Lower lobe of right lung (tissue), 2 donors: ENCODE measurements at regions not wholly inside any gene's neighbourhood (a gene's known extent, or its start where the extent isn't known, plus 50 kb on each side); places are given as distances from the start of the nearest gene placed in this dataset.

Experiments used
- ATAC-seq, 2 donors: fragments of 200-7000 bp; cut with Tn5 transposase; one replicate each; pipeline ENCODE4 v1.9.1; 2020 to 2022; ENCODE audit warnings: mild to moderate bottlenecking in 2 of 2, moderate library complexity in 2 of 2
- DNase-seq: peaks from one replicate; pipeline ENCODE4 v3.0.0-alpha.2; 2020
- H3K27ac ChIP-seq: fragments of 200-600 bp; one replicate; pipeline ENCODE4 v1.8.0; 2022
- H3K27me3 ChIP-seq: fragments of 200-600 bp; one replicate; pipeline ENCODE4 v1.8.0; 2022; ENCODE audit warnings: low read depth
- H3K36me3 ChIP-seq: fragments of 200-600 bp; one replicate; pipeline ENCODE4 v1.8.0; 2022; ENCODE audit warnings: mild to moderate bottlenecking
- H3K4me1 ChIP-seq: fragments of 200-600 bp; one replicate; pipeline ENCODE4 v1.8.0; 2022
- H3K4me3 ChIP-seq: fragments of 200-600 bp; one replicate; pipeline ENCODE4 v1.8.0; 2022; ENCODE audit warnings: mild to moderate bottlenecking
- H3K9me3 ChIP-seq: fragments of 200-600 bp; one replicate; pipeline ENCODE4 v1.8.0; 2022
- intact Hi-C: fragments of 100-400 bp; cut with DNase I; formaldehyde crosslinking; loops from one replicate; pipeline ENCODE4 v1.11.0; 2022
- TF ChIP-seq, protein P1 (sequence below): fragments of 200-600 bp; IDR thresholded peaks from one replicate; pipeline ENCODE4 v1.8.0; 2022; ENCODE audit warnings: antibody characterized with exemption, mild to moderate bottlenecking
- donor health status: DM: no; HTN: yes; CAD: no; lungs with severe emphysema.

DNA sequence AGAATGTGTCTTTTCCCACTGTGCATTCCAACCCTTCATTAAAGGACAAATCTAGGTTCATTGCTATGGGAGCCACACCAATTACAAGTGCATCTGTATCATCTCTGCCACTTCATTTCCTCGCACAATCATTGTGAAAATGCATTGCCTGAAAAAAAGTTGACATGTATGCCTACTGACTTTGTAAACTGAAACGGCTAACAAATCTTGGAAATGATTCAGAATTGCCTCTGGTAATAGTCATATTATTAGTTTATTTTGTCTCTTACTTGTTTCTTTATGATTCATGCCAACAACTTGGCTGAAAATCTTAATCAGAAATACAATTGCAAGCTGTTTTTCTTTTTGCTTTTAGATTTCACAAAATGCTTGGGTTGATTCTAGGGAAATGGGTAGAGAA is 497.1 kb downstream of the ZIC1 start:
- DNase-seq: no peak
- no peak for ATAC-seq
- no peak overlapping the region for H3K27ac ChIP-seq
- no peaks in the 10 kb centered on the region for H3K36me3 ChIP-seq
- TF ChIP-seq, protein P1, sequence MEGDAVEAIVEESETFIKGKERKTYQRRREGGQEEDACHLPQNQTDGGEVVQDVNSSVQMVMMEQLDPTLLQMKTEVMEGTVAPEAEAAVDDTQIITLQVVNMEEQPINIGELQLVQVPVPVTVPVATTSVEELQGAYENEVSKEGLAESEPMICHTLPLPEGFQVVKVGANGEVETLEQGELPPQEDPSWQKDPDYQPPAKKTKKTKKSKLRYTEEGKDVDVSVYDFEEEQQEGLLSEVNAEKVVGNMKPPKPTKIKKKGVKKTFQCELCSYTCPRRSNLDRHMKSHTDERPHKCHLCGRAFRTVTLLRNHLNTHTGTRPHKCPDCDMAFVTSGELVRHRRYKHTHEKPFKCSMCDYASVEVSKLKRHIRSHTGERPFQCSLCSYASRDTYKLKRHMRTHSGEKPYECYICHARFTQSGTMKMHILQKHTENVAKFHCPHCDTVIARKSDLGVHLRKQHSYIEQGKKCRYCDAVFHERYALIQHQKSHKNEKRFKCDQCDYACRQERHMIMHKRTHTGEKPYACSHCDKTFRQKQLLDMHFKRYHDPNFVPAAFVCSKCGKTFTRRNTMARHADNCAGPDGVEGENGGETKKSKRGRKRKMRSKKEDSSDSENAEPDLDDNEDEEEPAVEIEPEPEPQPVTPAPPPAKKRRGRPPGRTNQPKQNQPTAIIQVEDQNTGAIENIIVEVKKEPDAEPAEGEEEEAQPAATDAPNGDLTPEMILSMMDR: no peak
- intact Hi-C loops: no loop called here
- no peaks in the 10 kb centered on the region for H3K9me3 ChIP-seq
- no peaks in the 10 kb centered on the region for H3K4me1 ChIP-seq
- H3K4me3 ChIP-seq: no peak overlapping the region
- no peaks in the 10 kb centered on the region for H3K27me3 ChIP-seq

DNA sequence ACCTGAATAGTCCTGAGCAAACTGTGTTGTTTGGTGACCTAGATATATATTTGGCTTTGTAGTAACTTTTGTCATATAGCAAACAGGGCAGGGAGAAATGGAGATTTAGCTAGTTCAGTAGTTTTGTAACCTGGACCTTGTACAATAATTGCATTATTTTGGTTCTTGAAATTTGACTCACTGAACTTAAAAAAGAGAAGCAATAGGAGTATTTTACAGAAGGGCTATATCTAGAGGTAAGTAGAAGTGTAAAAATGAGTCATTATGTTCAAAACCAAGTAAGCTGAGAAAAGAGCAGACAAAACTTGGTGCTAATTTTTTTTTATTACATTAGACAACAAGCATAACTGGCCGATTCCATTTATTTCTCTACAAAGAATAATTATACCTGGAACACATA is 505.4 kb downstream of the ZIC1 start:
- DNase-seq: no peak
- Histone ChIP-seq H3K36me3 (no peaks in the 10 kb centered on the region), H3K27ac (no peak overlapping the region), H3K9me3 (no peaks in the 10 kb centered on the region), H3K4me3 (no peak overlapping the region), H3K4me1 (no peaks in the 10 kb centered on the region), H3K27me3 (no peaks in the 10 kb centered on the region)
- intact Hi-C loops: no loop called here
- ATAC-seq: no peak
- TF ChIP-seq, protein P1: no peak

DNA sequence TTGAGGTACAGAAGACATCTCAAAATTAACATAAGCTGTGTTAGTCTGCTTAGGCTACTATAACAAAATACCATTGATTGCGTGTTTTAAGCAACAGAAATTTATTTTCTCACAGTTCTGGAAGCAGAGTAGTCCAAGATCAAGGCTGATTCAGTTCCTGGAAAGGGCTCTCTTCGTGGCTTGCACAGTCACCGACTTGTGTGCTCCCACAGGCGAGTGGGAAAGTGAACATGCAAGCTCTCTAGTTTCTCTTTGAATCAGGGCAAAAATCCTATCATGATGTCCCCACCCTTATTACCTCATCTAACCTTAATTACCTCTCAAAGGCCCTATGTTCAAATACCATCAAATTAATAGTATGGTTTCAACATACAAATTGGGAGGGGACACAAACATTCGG is 505.9 kb downstream of the ZIC1 start:
- H3K4me1 ChIP-seq: no peaks in the 10 kb centered on the region
- H3K4me3 ChIP-seq: no peak overlapping the region
- no peak for ATAC-seq
- intact Hi-C loops: no loop called here
- no peaks in the 10 kb centered on the region for H3K27me3 ChIP-seq
- DNase-seq: no peak
- TF ChIP-seq, protein P1: no peak
- no peak overlapping the region for H3K27ac ChIP-seq
- no peaks in the 10 kb centered on the region for H3K36me3 ChIP-seq
- no peaks in the 10 kb centered on the region for H3K9me3 ChIP-seq

DNA sequence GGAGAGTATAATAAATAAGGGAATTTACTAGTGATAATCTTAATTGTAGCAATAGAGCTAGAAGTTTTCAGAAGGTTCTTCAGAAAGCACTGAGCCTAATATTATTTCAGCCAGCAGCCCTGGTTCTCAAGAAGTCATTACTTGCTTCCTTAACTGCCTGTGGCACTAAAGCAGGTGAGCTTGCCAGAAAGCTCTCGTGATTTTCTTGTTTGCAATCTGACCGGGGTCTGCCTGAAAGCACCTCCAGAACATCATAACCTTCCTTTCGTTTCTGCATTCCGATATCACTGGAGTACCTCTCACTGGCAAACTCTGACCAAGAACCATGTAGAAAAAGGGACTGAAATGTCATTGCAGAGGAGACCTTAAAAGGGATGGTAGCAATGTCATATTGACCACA is 510.3 kb downstream of the ZIC1 start:
- intact Hi-C loops: no loop called here
- no peaks in the 10 kb centered on the region for H3K36me3 ChIP-seq
- DNase-seq (no peak), ATAC-seq (no peak)
- H3K4me1 ChIP-seq: no peaks in the 10 kb centered on the region
- H3K27me3 ChIP-seq: no peaks in the 10 kb centered on the region
- no peak overlapping the region for H3K27ac ChIP-seq
- no peak overlapping the region for H3K4me3 ChIP-seq
- H3K9me3 ChIP-seq: no peaks in the 10 kb centered on the region
- TF ChIP-seq, protein P1: no peak

DNA sequence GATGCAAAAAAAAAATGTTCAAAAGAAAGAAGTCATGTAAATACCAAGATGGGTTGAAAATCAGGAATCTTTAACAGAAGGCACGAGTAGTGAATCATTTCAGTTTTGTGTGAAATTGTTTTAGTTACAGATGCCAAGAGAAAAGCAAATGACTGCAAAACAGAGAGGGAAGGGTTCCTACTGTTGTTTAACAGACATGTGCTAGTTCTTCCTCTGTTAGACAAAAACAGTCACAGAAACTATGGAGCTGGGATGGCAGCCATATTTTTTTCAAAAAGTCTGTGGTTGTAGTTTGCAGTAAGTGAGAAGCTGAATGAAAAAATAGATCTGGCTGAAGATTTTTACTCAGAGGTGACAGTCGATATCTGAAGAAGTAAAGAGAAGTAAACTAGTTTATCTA is 511.9 kb downstream of the ZIC1 start:
- ATAC-seq (no peak), DNase-seq (no peak)
- intact Hi-C loops: no loop called here
- no peak overlapping the region for H3K27ac ChIP-seq
- no peaks in the 10 kb centered on the region for H3K36me3 ChIP-seq
- no peak overlapping the region for H3K4me3 ChIP-seq
- TF ChIP-seq, protein P1: no peak
- no peaks in the 10 kb centered on the region for H3K27me3 ChIP-seq
- no peaks in the 10 kb centered on the region for H3K9me3 ChIP-seq
- H3K4me1 ChIP-seq: no peaks in the 10 kb centered on the region

DNA sequence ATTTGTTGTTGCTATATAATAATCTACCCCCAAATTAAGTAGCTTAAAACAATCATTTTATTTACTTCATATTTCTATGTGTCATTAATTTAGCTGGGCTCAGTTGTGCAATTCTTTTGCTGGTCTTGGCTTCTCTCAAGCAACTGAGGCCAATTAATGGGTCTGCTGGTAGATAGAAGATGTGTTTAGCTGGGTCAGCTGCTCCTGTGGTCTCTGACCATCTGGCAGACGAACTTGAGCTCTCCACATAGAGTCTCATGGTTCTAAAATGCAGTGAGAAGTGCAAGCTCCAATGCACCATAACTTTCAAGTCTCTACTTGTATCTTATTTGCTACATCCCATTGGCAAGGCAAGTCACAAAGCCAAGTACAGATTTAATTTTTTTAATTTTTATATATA is 515.6 kb downstream of the ZIC1 start:
- H3K9me3 ChIP-seq: no peaks in the 10 kb centered on the region
- ATAC-seq: no peak
- H3K4me3 ChIP-seq: no peak overlapping the region
- H3K36me3 ChIP-seq: no peaks in the 10 kb centered on the region
- H3K27me3 ChIP-seq: no peaks in the 10 kb centered on the region
- intact Hi-C loops: no loop called here
- no peak for DNase-seq
- H3K4me1 ChIP-seq: no peaks in the 10 kb centered on the region
- H3K27ac ChIP-seq: no peak overlapping the region
- TF ChIP-seq, protein P1: no peak
